ENCODE measurements at regions not wholly inside any gene's neighbourhood (a gene's known extent, or its start where the extent isn't known, plus 50 kb on each side); places are given as distances from the start of the nearest gene placed in this dataset.

DNA sequence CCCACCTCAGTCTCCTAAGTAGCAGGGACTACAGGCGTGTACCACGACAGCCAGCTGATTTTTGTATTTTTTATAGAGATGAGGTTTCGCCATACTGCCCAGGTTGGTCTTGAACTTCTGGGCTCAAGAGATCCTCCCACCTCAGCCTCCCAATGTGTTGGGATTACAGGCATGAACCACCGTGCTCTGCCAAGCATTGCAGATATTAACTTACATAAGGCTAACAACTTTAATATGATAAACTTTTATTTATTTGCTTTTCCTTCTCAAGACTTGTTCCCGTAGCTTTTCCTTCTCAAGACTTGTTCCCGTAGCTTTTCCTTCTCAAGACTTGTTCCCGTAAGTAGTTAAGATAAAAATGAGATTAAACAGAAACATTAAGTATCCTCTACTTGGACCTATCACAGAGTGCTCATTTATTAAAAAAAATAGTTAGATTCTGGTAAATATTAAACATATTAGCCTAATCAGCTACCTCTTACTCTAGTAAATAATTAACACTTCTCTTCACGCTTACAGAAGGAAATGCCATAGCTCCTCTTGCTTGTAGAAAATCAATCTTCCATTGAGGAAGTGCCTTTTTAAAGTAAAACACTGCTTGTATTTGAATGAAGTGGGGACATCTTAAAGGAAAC, 157.7 kb upstream of the KITLG start:
- H3K27ac ChIP-seq, result no peak overlapping the region
- no peak for DNase-seq (ENCODE audit: low spot score)
- TF ChIP-seq, protein P1, sequence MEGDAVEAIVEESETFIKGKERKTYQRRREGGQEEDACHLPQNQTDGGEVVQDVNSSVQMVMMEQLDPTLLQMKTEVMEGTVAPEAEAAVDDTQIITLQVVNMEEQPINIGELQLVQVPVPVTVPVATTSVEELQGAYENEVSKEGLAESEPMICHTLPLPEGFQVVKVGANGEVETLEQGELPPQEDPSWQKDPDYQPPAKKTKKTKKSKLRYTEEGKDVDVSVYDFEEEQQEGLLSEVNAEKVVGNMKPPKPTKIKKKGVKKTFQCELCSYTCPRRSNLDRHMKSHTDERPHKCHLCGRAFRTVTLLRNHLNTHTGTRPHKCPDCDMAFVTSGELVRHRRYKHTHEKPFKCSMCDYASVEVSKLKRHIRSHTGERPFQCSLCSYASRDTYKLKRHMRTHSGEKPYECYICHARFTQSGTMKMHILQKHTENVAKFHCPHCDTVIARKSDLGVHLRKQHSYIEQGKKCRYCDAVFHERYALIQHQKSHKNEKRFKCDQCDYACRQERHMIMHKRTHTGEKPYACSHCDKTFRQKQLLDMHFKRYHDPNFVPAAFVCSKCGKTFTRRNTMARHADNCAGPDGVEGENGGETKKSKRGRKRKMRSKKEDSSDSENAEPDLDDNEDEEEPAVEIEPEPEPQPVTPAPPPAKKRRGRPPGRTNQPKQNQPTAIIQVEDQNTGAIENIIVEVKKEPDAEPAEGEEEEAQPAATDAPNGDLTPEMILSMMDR (conservative IDR thresholded peaks at IDR 0.05; ENCODE audit: low read depth), result no peak
- ChIA-PET CTCF (interaction anchor here (0.7 to 1.1 kb wide), 2 partner anchors 16 to 158 kb away, joined by 4 read pairs; partner anchors contain the start of gene KITLG), POLR2A (ENCODE audit: low non-redundant PET) (no interaction called here)

DNA sequence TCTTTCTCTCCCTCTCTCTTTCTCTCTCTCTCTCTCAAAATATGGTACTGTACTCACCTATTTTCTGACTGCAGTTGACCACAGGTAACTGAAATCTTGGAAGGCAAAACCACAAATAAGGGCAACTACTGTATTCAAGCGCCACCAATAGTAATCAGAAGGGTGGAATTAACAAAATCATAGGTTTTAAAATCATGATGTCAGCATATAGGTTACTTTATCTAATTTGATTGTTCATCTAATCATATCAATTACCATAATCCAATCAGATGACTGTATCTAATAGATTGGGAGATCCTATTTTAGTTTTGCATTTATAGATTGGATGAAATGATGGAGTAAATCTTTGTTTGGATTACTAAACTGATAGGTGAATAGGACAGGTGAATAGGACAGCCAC, 155.8 kb upstream of the KITLG start:
- ChIA-PET CTCF (no interaction called here), POLR2A (ENCODE audit: low non-redundant PET) (no interaction called here)
- TF ChIP-seq, protein P1 (conservative IDR thresholded peaks at IDR 0.05; ENCODE audit: low read depth), result no peak
- no peak overlapping the region for H3K27ac ChIP-seq
- DNase-seq (ENCODE audit: low spot score), result no peak

DNA sequence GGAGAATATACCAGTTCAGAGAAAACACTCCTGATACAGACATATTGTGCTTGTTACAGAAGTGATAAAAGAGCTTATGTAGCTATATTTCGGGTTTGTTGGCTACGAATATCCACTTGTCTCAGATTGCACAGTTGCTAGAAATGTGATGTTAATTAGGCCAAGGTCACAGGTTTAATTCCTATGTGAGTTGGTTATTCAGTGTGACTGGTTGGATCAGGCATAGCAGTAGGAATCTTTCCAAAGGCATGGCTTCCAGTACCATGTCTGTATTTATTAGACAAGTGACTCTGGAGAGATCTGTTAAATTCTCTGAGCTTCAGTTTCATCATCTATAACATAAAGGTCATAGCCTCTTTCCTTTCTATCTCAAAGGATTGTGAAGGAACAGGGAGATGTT, 152.7 kb upstream of the KITLG start:
- H3K27ac ChIP-seq, result no peak overlapping the region
- ChIA-PET CTCF (no interaction called here), POLR2A (ENCODE audit: low non-redundant PET) (no interaction called here)
- TF ChIP-seq, protein P1 (conservative IDR thresholded peaks at IDR 0.05; ENCODE audit: low read depth), result no peak
- no peak for DNase-seq (ENCODE audit: low spot score)

DNA sequence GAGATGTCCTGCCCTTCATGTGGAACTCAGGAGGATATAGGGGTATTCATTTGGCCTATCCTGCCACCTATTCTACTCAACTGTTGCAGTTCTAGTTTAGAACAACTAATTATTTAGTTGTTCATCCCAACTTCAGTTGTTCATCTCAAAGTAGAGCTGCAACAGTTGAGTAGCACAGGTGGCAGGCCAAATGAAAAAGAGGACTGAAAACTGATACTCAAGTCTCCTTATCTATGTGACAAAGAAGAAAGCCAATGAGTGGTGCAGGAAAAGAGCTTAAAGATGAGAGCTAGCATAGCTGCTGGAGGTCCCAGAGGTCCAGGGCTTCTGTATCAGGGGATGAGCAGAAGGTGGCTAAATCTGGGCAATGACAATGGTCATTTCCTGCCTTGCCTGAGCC, 148.9 kb upstream of the KITLG start:
- no peak overlapping the region for H3K27ac ChIP-seq
- TF ChIP-seq, protein P1 (conservative IDR thresholded peaks at IDR 0.05; ENCODE audit: low read depth), result no peak
- ChIA-PET POLR2A (ENCODE audit: low non-redundant PET) (no interaction called here), CTCF (no interaction called here)
- no peak for DNase-seq (ENCODE audit: low spot score)

GRCh38 chr12:88726806-88727720, 146.8 kb upstream of the KITLG start:
- TF ChIP-seq, protein P1 (conservative IDR thresholded peaks at IDR 0.05; ENCODE audit: low read depth), result no peak
- POLR2A ChIA-PET (ENCODE audit: low non-redundant PET), result no interaction called here
- H3K27ac ChIP-seq, result no peak overlapping the region
- CTCF ChIA-PET, result interaction anchor here (0.7 kb wide), 1 partner anchor 701 kb away, joined by 4 read pairs; no protein-coding TSS in a partner anchor
- peak; percentile 8 for DNase-seq (ENCODE audit: low spot score)

GRCh38 chr12:88725592-88726143, 145.4 kb upstream of the KITLG start:
- POLR2A ChIA-PET (ENCODE audit: low non-redundant PET), result no interaction called here
- H3K27ac ChIP-seq, result no peak overlapping the region
- TF ChIP-seq, protein P1 (conservative IDR thresholded peaks at IDR 0.05; ENCODE audit: low read depth), result no peak
- no peak for DNase-seq (ENCODE audit: low spot score)
- CTCF ChIA-PET, result no interaction called here
